T-helper 1 cell (primary cell): ENCODE measurements at regions not wholly inside any gene's neighbourhood (a gene's known extent, or its start where the extent isn't known, plus 50 kb on each side); places are given as distances from the start of the nearest gene placed in this dataset.
"Not testable (repeated sequence)": the region's sequence is repeated elsewhere in the genome, so short reads cannot be mapped to it uniquely, and the experiment has no call there.

Experiments
- DNase-seq, 5 donors: peaks; one replicate each; pipeline ENCODE4 v3.0.0-alpha.2; 2012 to 2020

- not testable (repeated sequence) for DNase-seq
Observed at GRCh38 chrY:18906198-18906597, 132.7 kb upstream of the HSFY2 start.

GRCh38 chrY:18904296-18904695 is 130.8 kb upstream of the HSFY2 start:
- DNase-seq, result no peak

- DNase-seq, result no peak
Observed at GRCh38 chrY:18891994-18892393, 118.5 kb upstream of the HSFY2 start.

GRCh38 chrY:18889548-18889947 is 116.0 kb upstream of the HSFY2 start:
- DNase-seq, result no peak

GRCh38 chrY:18884748-18885147 is 111.2 kb upstream of the HSFY2 start:
- DNase-seq, result no peak

- not testable (repeated sequence) for DNase-seq
Observed at GRCh38 chrY:18869145-18869544, 95.6 kb upstream of the HSFY2 start.

GRCh38 chrY:18866887-18867551 is 93.5 kb upstream of the HSFY2 start:
- not testable (repeated sequence) for DNase-seq

- DNase-seq, result not testable (repeated sequence)
Observed at GRCh38 chrY:18860856-18861255, 87.3 kb upstream of the HSFY2 start.

GRCh38 chrY:18858484-18859191 is 85.1 kb upstream of the HSFY2 start:
- not testable (repeated sequence) for DNase-seq

- not testable (repeated sequence) for DNase-seq
Observed at GRCh38 chrY:18855184-18855583, 81.6 kb upstream of the HSFY2 start.

- not testable (repeated sequence) for DNase-seq
Observed at GRCh38 chrY:18853323-18853722, 79.8 kb upstream of the HSFY2 start.

- DNase-seq, result not testable (repeated sequence)
Observed at GRCh38 chrY:18836643-18837042, 63.1 kb upstream of the HSFY2 start.
